ENCODE measurements at regions not wholly inside any gene's neighbourhood (a gene's known extent, or its start where the extent isn't known, plus 50 kb on each side); places are given as distances from the start of the nearest gene placed in this dataset.
"Not testable (repeated sequence)": the region's sequence is repeated elsewhere in the genome, so short reads cannot be mapped to it uniquely, and the experiment has no call there.

DNA sequence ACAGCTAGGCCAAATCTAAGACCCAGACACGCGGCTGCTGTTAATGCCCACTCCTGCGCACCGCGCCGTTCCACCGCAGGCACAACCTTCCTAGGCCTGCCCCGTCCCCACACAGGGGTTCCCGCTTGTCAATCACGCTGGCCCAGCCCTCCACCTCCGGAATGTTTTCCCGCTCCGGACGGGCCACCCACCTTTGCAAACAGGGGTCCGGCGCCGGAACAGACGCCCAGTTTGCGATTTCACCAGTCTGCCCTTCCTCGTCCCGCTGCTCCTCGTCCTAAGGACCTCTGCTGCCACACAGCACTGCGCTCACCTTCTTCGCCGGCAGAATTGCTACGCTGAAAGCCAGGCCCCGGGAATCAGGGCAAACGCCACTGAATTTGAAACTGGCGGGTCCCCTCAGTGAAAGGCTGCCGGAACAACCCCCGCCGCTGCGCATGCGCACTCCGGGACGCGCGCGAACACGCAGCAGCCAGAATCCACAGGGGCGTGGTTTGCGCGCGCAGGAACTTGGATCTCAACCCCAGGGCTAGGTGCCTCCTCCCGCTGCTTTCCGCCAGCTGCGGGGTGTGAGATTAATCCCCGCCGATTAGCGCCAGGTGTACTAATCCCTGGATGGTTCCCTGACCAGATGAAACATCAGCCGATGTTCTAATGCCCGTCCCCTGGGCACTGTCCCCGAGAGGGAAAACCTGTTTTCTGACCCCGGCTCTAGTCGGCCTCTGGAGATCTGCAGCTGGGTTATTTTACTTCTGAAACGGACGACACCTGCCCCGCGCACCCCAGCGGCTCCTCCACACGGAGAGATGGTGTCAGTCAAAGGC is 159.7 kb downstream of the KLRB1 start:
- not testable (repeated sequence) for TF ChIP-seq CTCF (IDR thresholded peaks at IDR 0.05 in 2 of 3, conservative IDR thresholded peaks at IDR 0.05 in 1 of 3; ENCODE audit: borderline replicate concordance in 1 of 3, insufficient read depth in 1 of 3, low read depth in 2 of 3, low read length in 2 of 3); ZNF274 (IDR thresholded peaks at IDR 0.05; ENCODE audit: low read depth, low read length); EZH2 (IDR thresholded peaks at IDR 0.05); POLR2A (IDR thresholded peaks at IDR 0.05; ENCODE audit: borderline replicate concordance, extremely low read depth, insufficient read depth, insufficient read length)

Measured in HCT116 (cell line).